MM.1S (cell line): ENCODE measurements at regions not wholly inside any gene's neighbourhood (a gene's known extent, or its start where the extent isn't known, plus 50 kb on each side); places are given as distances from the start of the nearest gene placed in this dataset.

Source experiments
- CTCF ChIP-seq: fragments of 300-600 bp; sonication (generic); IDR thresholded peaks from 2 replicates; pipeline ENCODE4 v1.5.1; 2016; ENCODE audit warnings: antibody characterized with exemption, low read length, mixed read lengths
- EZH2phosphoT487 ChIP-seq: fragments of 300-600 bp; sonication (generic); IDR thresholded peaks from 2 replicates; pipeline ENCODE4 v1.6.1; 2018; ENCODE audit warnings: antibody characterized with exemption, low read length

GRCh38 chr14:56023661-56024081 lies 94.5 kb upstream of the PELI2 start:
- TF ChIP-seq CTCF (no peak), EZH2phosphoT487 (no peak)
